CD8-positive, alpha-beta memory T cell (primary cell): ENCODE measurements at regions not wholly inside any gene's neighbourhood (a gene's known extent, or its start where the extent isn't known, plus 50 kb on each side); places are given as distances from the start of the nearest gene placed in this dataset.

Source experiments
- CTCF ChIA-PET: fragments of 350-600 bp; sonication (Branson Sonifier 250); formaldehyde crosslinking; loops from one replicate; lab custom pipeline; 2021; ENCODE audit warnings: antibody characterized with exemption; lab: Charles Lee
- POLR2A ChIA-PET: fragments of 350-600 bp; sonication (Branson Sonifier 250); formaldehyde crosslinking; loops from one replicate; lab custom pipeline; 2021; ENCODE audit warnings: antibody characterized with exemption; lab: Charles Lee
- DNase-seq, 5 donors: peaks; one replicate each; pipeline versions ENCODE4 v3.0.0 to v3.0.0-alpha.2; 2020 to 2022; ENCODE audit warnings: mixed read lengths in 1 of 5
- H3K27ac ChIP-seq: one replicate; pipeline ENCODE4 v1.7.0; 2013; ENCODE audit warnings: low read depth, mild to moderate bottlenecking, low read length, moderate library complexity
- H3K27me3 ChIP-seq: 2 replicates; pipeline ENCODE4 v1.7.0; 2013; ENCODE audit warnings: low read length, mild to moderate bottlenecking; ENCODE audit not compliant: insufficient read depth, poor library complexity, severe bottlenecking
- H3K36me3 ChIP-seq: 2 replicates; pipeline ENCODE4 v1.7.0; 2013; ENCODE audit warnings: mild to moderate bottlenecking, low read length, moderate library complexity; ENCODE audit not compliant: insufficient read depth
- H3K4me1 ChIP-seq: 2 replicates; pipeline ENCODE4 v1.7.0; 2013; ENCODE audit warnings: mild to moderate bottlenecking, low read length, moderate library complexity; ENCODE audit not compliant: insufficient read depth
- H3K4me3 ChIP-seq: 2 replicates; pipeline ENCODE4 v1.7.0; 2013; ENCODE audit warnings: mild to moderate bottlenecking, low read length
- H3K9me3 ChIP-seq: 2 replicates; pipeline ENCODE4 v1.7.0; 2013; ENCODE audit warnings: mild to moderate bottlenecking, low read length
- H3K27ac Mint-ChIP-seq, 8 donors: one replicate each; pipeline ENCODE4 v1.8.0; 2020 to 2021; ENCODE audit warnings: mixed read lengths in 8 of 8, mild to moderate bottlenecking in 6 of 8, inconsistent platforms in 3 of 8, moderate library complexity in 3 of 8
- H3K27me3 Mint-ChIP-seq, 2 donors: one replicate each; pipeline ENCODE4 v1.8.0; 2020 to 2021; ENCODE audit warnings: mixed read lengths in 2 of 2, mild to moderate bottlenecking in 1 of 2, moderate library complexity in 1 of 2
- H3K36me3 Mint-ChIP-seq, 3 donors: one replicate each; pipeline ENCODE4 v1.8.0; 2020 to 2021; ENCODE audit warnings: mixed read lengths in 3 of 3, inconsistent platforms in 1 of 3, mild to moderate bottlenecking in 1 of 3
- H3K4me1 Mint-ChIP-seq, 3 donors: one replicate each; pipeline ENCODE4 v1.8.0; 2020 to 2021; ENCODE audit warnings: mixed read lengths in 3 of 3, inconsistent platforms in 1 of 3, mild to moderate bottlenecking in 1 of 3
- H3K4me3 Mint-ChIP-seq, 7 donors: one replicate each; pipeline ENCODE4 v1.8.0; 2020 to 2021; ENCODE audit warnings: mixed read lengths in 7 of 7, mild to moderate bottlenecking in 6 of 7, moderate library complexity in 4 of 7, inconsistent platforms in 2 of 7
- H3K9me3 Mint-ChIP-seq, 5 donors: one replicate each; pipeline ENCODE4 v1.8.0; 2020 to 2022; ENCODE audit warnings: mixed read lengths in 5 of 5, mild to moderate bottlenecking in 3 of 5, moderate library complexity in 2 of 5, inconsistent platforms in 1 of 5

GRCh38 chr13:73158851-73159250 lies 100.0 kb downstream of the KLF5 start:
- no peaks in the 10 kb centered on the region for H3K36me3 ChIP-seq
- no peaks in the 10 kb centered on the region for H3K4me1 ChIP-seq
- no peak overlapping the region for H3K4me3 ChIP-seq
- Mint-ChIP-seq H3K4me1 (no peaks in the 10 kb centered on the region), H3K9me3 (peaks cover 0 to 5% (median 0%) of the 10 kb centered on the region in 5 donors), H3K27ac (no peak overlapping the region), H3K4me3 (no peak overlapping the region), H3K27me3 (no peaks in the 10 kb centered on the region), H3K36me3 (no peaks in the 10 kb centered on the region)
- no peaks in the 10 kb centered on the region for H3K27me3 ChIP-seq
- DNase-seq = no peak
- ChIA-PET CTCF (no interaction called here), POLR2A (no interaction called here)
- H3K27ac ChIP-seq = no peak overlapping the region
- no peaks in the 10 kb centered on the region for H3K9me3 ChIP-seq

- Histone ChIP-seq H3K27ac (no peak overlapping the region), H3K4me1 (no peaks in the 10 kb centered on the region), H3K9me3 (no peaks in the 10 kb centered on the region), H3K4me3 (no peak overlapping the region), H3K36me3 (no peaks in the 10 kb centered on the region), H3K27me3 (no peaks in the 10 kb centered on the region)
- Mint-ChIP-seq H3K9me3 (peaks cover 0 to 5% (median 0%) of the 10 kb centered on the region in 5 donors), H3K4me3 (no peak overlapping the region), H3K36me3 (no peaks in the 10 kb centered on the region), H3K4me1 (no peaks in the 10 kb centered on the region), H3K27me3 (no peaks in the 10 kb centered on the region), H3K27ac (no peak overlapping the region)
- POLR2A ChIA-PET = no interaction called here
- CTCF ChIA-PET = no interaction called here
- DNase-seq = no peak
These were observed 98.2 kb downstream of the KLF5 start for GRCh38 chr13:73157031-73157430.

- POLR2A ChIA-PET = no interaction called here
These were observed 87.9 kb downstream of the KLF5 start for GRCh38 chr13:73146707-73147106.

GRCh38 chr13:73142071-73142470 lies 83.3 kb downstream of the KLF5 start:
- Mint-ChIP-seq H3K27me3 (peaks cover 7 to 17% of the 10 kb centered on the region in 2 donors), H3K36me3 (no peaks in the 10 kb centered on the region), H3K4me3 (no peak overlapping the region), H3K4me1 (no peaks in the 10 kb centered on the region), H3K9me3 (peaks cover 0 to 2% (median 0%) of the 10 kb centered on the region in 5 donors), H3K27ac (no peak overlapping the region)
- Histone ChIP-seq H3K36me3 (no peaks in the 10 kb centered on the region), H3K27me3 (no peaks in the 10 kb centered on the region), H3K4me3 (no peak overlapping the region), H3K27ac (no peak overlapping the region), H3K9me3 (no peaks in the 10 kb centered on the region), H3K4me1 (no peaks in the 10 kb centered on the region)
- ChIA-PET CTCF (no interaction called here), POLR2A (no interaction called here)
- no peak for DNase-seq

More at GRCh38 chr13:73146707-73147106, 87.9 kb downstream of the KLF5 start:
- Mint-ChIP-seq H3K4me1 (no peaks in the 10 kb centered on the region), H3K36me3 (no peaks in the 10 kb centered on the region), H3K27ac (no peak overlapping the region), H3K4me3 (no peak overlapping the region), H3K27me3 (peaks cover 7 to 19% of the 10 kb centered on the region in 2 donors), H3K9me3 (peaks cover 0 to 2% (median 0%) of the 10 kb centered on the region in 5 donors)
- H3K27me3 ChIP-seq = no peaks in the 10 kb centered on the region
- no peaks in the 10 kb centered on the region for H3K4me1 ChIP-seq
- H3K9me3 ChIP-seq = no peaks in the 10 kb centered on the region
- CTCF ChIA-PET = no interaction called here
- DNase-seq = no peak
- no peak overlapping the region for H3K4me3 ChIP-seq
- H3K27ac ChIP-seq = no peak overlapping the region
- H3K36me3 ChIP-seq = no peaks in the 10 kb centered on the region

- H3K9me3 ChIP-seq = no peaks in the 10 kb centered on the region
- Mint-ChIP-seq H3K9me3 (peaks cover 0 to 2% (median 0%) of the 10 kb centered on the region in 5 donors), H3K27me3 (peaks cover 7 to 18% of the 10 kb centered on the region in 2 donors), H3K4me1 (no peaks in the 10 kb centered on the region), H3K36me3 (no peaks in the 10 kb centered on the region), H3K4me3 (no peak overlapping the region), H3K27ac (no peak overlapping the region)
- H3K4me3 ChIP-seq = no peak overlapping the region
- POLR2A ChIA-PET = no interaction called here
- H3K27me3 ChIP-seq = no peaks in the 10 kb centered on the region
- no peaks in the 10 kb centered on the region for H3K36me3 ChIP-seq
- no peak overlapping the region for H3K27ac ChIP-seq
- no peaks in the 10 kb centered on the region for H3K4me1 ChIP-seq
- DNase-seq = no peak
- CTCF ChIA-PET = no interaction called here
These were observed 82.5 kb downstream of the KLF5 start for GRCh38 chr13:73141292-73141771.

GRCh38 chr13:73140801-73141200 lies 82.0 kb downstream of the KLF5 start:
- POLR2A ChIA-PET = no interaction called here
- Histone ChIP-seq H3K4me1 (no peaks in the 10 kb centered on the region), H3K4me3 (no peak overlapping the region), H3K9me3 (no peaks in the 10 kb centered on the region), H3K27ac (no peak overlapping the region), H3K27me3 (no peaks in the 10 kb centered on the region), H3K36me3 (no peaks in the 10 kb centered on the region)
- Mint-ChIP-seq H3K4me1 (no peaks in the 10 kb centered on the region), H3K4me3 (no peak overlapping the region), H3K9me3 (no peaks in the 10 kb centered on the region), H3K27ac (no peak overlapping the region), H3K36me3 (no peaks in the 10 kb centered on the region), H3K27me3 (peaks cover 7 to 15% of the 10 kb centered on the region in 2 donors)
- no peak for DNase-seq
- CTCF ChIA-PET = no interaction called here

DNA sequence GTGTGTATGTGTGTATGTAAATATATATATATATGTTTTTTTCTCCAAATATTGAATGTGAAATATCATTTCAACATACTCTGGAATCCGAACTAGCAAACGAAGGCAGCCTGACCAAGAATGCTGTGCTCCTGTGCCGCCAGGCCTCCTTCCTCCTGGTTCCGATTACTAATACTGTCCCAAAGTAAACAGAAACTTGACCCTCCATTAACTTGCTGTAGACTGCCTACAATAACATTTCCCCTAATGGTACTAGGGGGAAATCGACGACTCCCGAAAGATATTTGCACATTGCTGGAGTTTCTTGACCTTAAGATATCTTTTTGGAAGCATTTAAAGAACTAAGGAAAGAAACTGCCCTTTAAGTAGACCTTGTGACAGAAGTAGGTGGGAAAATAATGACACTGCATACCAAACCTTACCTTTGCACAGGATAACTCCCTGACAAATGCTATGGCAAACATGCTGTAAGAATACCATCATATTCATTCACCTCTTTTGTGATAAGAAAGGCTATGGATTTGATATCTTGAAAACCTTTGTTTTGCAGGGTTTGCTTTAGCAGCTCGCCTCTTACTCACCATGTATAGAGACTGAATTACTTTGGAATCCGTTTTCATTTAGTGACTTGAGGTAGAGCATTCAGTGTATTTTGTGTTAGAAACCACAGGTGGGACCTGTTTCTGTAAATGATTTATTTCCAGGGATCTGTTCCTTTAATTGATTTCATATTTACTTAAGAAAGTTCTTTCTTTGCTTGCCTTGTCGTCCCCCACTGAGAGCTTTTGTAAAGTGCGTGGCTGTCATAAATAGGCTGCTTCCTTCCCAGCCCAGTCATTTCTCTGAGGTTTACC lies 80.1 kb downstream of the KLF5 start:
- no peaks in the 10 kb centered on the region for H3K9me3 ChIP-seq
- H3K36me3 ChIP-seq = no peaks in the 10 kb centered on the region
- H3K4me1 ChIP-seq = no peaks in the 10 kb centered on the region
- Mint-ChIP-seq H3K4me1 (no peaks in the 10 kb centered on the region), H3K27me3 (peaks cover 5 to 15% of the 10 kb centered on the region in 2 donors), H3K27ac (no peak overlapping the region), H3K36me3 (no peaks in the 10 kb centered on the region), H3K9me3 (no peaks in the 10 kb centered on the region), H3K4me3 (no peak overlapping the region)
- no peak for DNase-seq
- no peaks in the 10 kb centered on the region for H3K27me3 ChIP-seq
- H3K27ac ChIP-seq = no peak overlapping the region
- no peak overlapping the region for H3K4me3 ChIP-seq
- POLR2A ChIA-PET = no interaction called here
- CTCF ChIA-PET = no interaction called here

- H3K27me3 Mint-ChIP-seq = peaks cover 5 to 15% of the 10 kb centered on the region in 2 donors
- H3K36me3 Mint-ChIP-seq = no peaks in the 10 kb centered on the region
These were observed 79.5 kb downstream of the KLF5 start for GRCh38 chr13:73138276-73138637.

More at GRCh38 chr13:73138276-73138637, 79.5 kb downstream of the KLF5 start:
- no peaks in the 10 kb centered on the region for H3K4me1 ChIP-seq
- no peaks in the 10 kb centered on the region for H3K36me3 ChIP-seq
- Mint-ChIP-seq H3K4me1 (no peaks in the 10 kb centered on the region), H3K27ac (no peak overlapping the region), H3K4me3 (no peak overlapping the region), H3K9me3 (no peaks in the 10 kb centered on the region)
- H3K4me3 ChIP-seq = no peak overlapping the region
- H3K27me3 ChIP-seq = no peaks in the 10 kb centered on the region
- ChIA-PET CTCF (no interaction called here), POLR2A (no interaction called here)
- no peak for DNase-seq
- no peaks in the 10 kb centered on the region for H3K9me3 ChIP-seq
- H3K27ac ChIP-seq = no peak overlapping the region
